Breast epithelium (tissue), 3 donors: ENCODE measurements at regions not wholly inside any gene's neighbourhood (a gene's known extent, or its start where the extent isn't known, plus 50 kb on each side); places are given as distances from the start of the nearest gene placed in this dataset.

Experiments
- POLR2AphosphoS5 ChIP-seq, 3 donors: sonication (generic); formaldehyde crosslinking; IDR thresholded peaks; one replicate each; pipeline ENCODE4 v1.6.1; 2017; ENCODE audit warnings: antibody characterized with exemption in 3 of 3
- TF ChIP-seq, protein P1 (sequence below), 3 donors: fragments of 450-650 bp; IDR thresholded peaks; one replicate each; pipeline ENCODE4 v1.5.1; 2016 to 2017; ENCODE audit warnings: antibody characterized with exemption in 3 of 3, mild to moderate bottlenecking in 3 of 3, moderate library complexity in 3 of 3

GRCh38 chr2:120881981-120882788 lies 146.5 kb downstream of the GLI2 start:
- TF ChIP-seq, protein P1, sequence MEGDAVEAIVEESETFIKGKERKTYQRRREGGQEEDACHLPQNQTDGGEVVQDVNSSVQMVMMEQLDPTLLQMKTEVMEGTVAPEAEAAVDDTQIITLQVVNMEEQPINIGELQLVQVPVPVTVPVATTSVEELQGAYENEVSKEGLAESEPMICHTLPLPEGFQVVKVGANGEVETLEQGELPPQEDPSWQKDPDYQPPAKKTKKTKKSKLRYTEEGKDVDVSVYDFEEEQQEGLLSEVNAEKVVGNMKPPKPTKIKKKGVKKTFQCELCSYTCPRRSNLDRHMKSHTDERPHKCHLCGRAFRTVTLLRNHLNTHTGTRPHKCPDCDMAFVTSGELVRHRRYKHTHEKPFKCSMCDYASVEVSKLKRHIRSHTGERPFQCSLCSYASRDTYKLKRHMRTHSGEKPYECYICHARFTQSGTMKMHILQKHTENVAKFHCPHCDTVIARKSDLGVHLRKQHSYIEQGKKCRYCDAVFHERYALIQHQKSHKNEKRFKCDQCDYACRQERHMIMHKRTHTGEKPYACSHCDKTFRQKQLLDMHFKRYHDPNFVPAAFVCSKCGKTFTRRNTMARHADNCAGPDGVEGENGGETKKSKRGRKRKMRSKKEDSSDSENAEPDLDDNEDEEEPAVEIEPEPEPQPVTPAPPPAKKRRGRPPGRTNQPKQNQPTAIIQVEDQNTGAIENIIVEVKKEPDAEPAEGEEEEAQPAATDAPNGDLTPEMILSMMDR (IDR thresholded peaks at IDR 0.05): no peak
- TF ChIP-seq POLR2AphosphoS5 (IDR thresholded peaks at IDR 0.05): no peak
